Adipocyte (in vitro differentiated cells): ENCODE measurements at regions not wholly inside any gene's neighbourhood (a gene's known extent, or its start where the extent isn't known, plus 50 kb on each side); places are given as distances from the start of the nearest gene placed in this dataset.

Experiments
- DNase-seq: peaks from one replicate; pipeline ENCODE4 v3.0.0-alpha.2; 2015; ENCODE audit warnings: low read depth
- H3K27me3 ChIP-seq: replicated peaks from 2 replicates; pipeline ENCODE4 v1.7.0; 2013; ENCODE audit warnings: mild to moderate bottlenecking, low read length, moderate library complexity; ENCODE audit not compliant: control insufficient read depth, insufficient read depth
- H3K36me3 ChIP-seq: 2 replicates; pipeline ENCODE4 v1.7.0; 2013; ENCODE audit warnings: low read length, mild to moderate bottlenecking, moderate library complexity; ENCODE audit not compliant: control insufficient read depth, insufficient read depth, severe bottlenecking
- H3K4me1 ChIP-seq: 2 replicates; pipeline ENCODE4 v1.7.0; 2013; ENCODE audit warnings: mild to moderate bottlenecking, low read length, moderate library complexity; ENCODE audit not compliant: control insufficient read depth, insufficient read depth
- H3K4me3 ChIP-seq: 2 replicates; pipeline ENCODE4 v1.7.0; 2013; ENCODE audit warnings: mild to moderate bottlenecking, low read length, moderate library complexity
- H3K9ac ChIP-seq: 2 replicates; pipeline ENCODE4 v1.7.0; 2013; ENCODE audit warnings: mild to moderate bottlenecking, low read length, moderate library complexity
- H3K9me3 ChIP-seq: 2 replicates; pipeline ENCODE4 v1.7.0; 2013; ENCODE audit warnings: mild to moderate bottlenecking, low read length, moderate library complexity; ENCODE audit not compliant: control insufficient read depth

DNA sequence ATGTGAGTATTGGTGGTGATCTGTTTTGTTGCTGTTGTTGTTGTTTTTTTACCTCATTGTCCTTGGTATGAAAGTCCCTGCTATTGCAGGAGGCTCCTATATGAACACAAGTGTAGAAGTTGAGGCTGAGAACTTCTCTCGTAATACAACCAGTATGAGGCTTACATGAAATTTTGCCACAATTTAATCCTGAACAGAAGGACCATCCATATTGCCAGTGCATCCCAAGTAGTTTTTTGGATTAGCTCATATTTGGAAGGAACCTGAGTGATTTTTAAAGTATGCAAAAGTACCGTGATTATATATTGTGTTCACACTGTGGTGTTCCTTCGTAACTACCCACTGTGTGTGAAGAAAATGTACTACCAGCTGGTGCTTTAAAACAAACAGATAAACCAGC lies 2095.5 kb upstream of the WWC1 start:
- Histone ChIP-seq H3K27me3 (no peaks in the 10 kb centered on the region), H3K4me1 (no peaks in the 10 kb centered on the region), H3K9ac (no peak overlapping the region), H3K36me3 (no peaks in the 10 kb centered on the region), H3K9me3 (no peaks in the 10 kb centered on the region), H3K4me3 (no peak overlapping the region)
- no peak for DNase-seq

DNA sequence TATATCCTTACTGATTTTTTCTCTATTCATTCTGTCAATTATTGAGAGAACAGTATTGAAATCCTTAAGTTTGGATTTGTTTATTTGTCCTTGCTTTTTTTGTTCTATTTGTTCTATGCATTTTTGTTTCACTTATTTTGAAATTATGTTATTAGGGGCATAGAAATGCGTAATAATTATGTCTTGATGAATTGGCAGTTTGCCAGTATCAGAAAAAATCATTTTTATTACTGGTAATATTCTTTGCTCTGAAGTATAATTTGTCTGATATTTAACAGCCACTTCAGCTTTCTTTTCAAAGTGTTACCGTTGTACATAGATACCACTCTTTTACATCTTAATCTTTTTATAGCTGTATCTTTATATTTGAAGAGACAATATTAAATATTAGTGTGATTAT lies 2090.9 kb upstream of the WWC1 start:
- no peak overlapping the region for H3K9ac ChIP-seq
- no peaks in the 10 kb centered on the region for H3K9me3 ChIP-seq
- H3K36me3 ChIP-seq = no peaks in the 10 kb centered on the region
- H3K27me3 ChIP-seq = no peaks in the 10 kb centered on the region
- no peak for DNase-seq
- no peak overlapping the region for H3K4me3 ChIP-seq
- no peaks in the 10 kb centered on the region for H3K4me1 ChIP-seq

DNA sequence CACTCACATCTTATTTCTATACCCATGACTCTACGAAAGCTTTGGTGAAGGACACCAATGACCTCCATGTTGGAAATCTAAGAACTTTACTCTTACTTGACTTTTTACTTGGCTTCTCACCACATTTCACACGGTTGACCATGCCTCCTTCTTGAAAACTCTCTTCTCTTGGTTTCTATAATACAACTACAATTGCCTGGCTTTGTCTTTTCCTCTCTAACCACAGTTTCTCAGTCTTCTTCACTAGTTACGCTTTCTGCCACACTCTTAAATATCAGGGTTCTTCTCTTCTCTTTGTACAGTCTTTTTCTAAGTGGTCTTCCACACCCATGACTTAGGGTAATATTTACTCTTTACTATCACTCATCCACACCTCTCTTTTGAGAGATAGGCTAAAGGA lies 2079.8 kb upstream of the WWC1 start:
- Histone ChIP-seq H3K9me3 (peaks cover 3% of the 10 kb centered on the region), H3K4me1 (no peaks in the 10 kb centered on the region), H3K27me3 (no peaks in the 10 kb centered on the region), H3K4me3 (no peak overlapping the region), H3K9ac (no peak overlapping the region), H3K36me3 (no peaks in the 10 kb centered on the region)
- no peak for DNase-seq

DNA sequence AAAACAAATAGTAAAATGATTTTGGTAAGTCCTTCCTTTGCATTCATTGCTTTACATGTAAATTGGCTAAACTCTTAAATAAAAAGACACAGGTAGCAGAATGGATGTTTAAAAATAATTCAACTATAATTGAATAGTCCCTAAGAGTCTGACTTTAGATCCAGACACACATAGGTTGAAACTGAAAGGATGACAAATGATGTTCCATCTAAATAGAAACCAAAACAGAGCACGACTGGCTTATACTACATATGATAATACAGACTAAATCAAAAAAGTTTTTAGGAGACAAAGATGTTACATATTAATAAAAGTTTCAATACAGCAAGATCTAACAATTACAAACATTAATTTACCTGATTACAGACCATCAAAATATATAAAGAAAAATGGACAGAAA lies 2055.1 kb upstream of the WWC1 start:
- Histone ChIP-seq H3K4me1 (no peaks in the 10 kb centered on the region), H3K36me3 (no peaks in the 10 kb centered on the region), H3K4me3 (no peak overlapping the region), H3K9me3 (peaks cover 7% of the 10 kb centered on the region), H3K27me3 (no peaks in the 10 kb centered on the region), H3K9ac (no peak overlapping the region)
- DNase-seq = no peak

DNA sequence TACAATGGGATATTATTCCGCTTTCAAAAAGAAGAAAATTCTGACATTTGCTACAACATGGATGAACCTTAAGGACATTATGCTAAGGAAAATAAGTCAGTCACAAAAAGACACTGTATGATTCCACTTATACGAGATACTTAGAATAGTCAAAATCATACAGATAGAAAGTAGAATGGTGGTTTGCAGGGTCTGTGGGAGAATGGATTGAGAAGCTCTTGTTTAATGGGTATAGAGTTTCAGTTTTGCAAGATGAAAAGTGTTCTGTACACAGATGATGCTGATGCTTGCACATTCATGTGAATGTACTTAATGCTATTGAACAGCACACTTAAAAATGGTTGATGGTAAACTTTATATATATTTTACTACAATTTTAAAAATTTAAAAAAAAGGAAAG lies 2050.7 kb upstream of the WWC1 start:
- Histone ChIP-seq H3K27me3 (no peaks in the 10 kb centered on the region), H3K9ac (no peak overlapping the region), H3K4me1 (no peaks in the 10 kb centered on the region), H3K36me3 (no peaks in the 10 kb centered on the region), H3K4me3 (no peak overlapping the region), H3K9me3 (no peaks in the 10 kb centered on the region)
- DNase-seq = no peak

DNA sequence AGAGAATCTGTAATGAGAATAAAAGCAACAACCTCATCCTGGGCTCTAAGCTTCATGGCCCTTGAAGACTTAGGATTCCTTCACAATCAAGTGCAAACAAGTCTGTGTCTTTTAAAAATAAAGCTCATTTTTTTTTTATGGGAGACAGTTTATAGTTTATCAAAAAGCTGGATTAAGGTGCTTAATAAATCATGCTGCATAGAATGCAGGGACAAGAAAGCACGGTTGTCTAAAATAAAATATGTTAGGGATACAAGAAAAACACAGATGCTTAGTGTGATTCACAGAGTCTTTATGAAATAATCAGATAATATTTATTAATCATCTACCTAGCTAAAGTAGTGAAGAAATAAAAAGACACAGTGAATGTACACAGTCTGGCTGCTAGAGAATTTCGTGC lies 2045.9 kb upstream of the WWC1 start:
- H3K9ac ChIP-seq = no peak overlapping the region
- H3K36me3 ChIP-seq = no peaks in the 10 kb centered on the region
- no peak overlapping the region for H3K4me3 ChIP-seq
- no peaks in the 10 kb centered on the region for H3K4me1 ChIP-seq
- H3K27me3 ChIP-seq = no peaks in the 10 kb centered on the region
- no peak for DNase-seq
- no peaks in the 10 kb centered on the region for H3K9me3 ChIP-seq

DNA sequence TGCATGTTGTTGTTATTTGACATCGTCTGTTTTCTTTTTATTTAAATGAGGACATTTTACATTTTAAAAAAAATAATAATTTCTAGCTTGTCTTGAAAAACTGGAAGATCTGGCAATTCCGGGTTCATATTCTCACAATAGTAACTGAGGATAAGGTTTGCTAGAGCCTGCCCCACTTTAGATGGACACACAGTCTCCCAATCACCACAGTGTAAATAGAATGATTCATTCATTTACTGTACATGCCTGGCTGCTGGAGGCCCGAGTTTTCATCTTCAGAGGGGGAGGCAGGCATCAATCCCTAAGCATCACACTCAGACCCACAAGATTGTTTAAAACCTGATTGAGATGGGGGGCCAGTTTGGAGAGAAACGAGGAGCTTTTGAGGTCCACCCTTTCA lies 2039.7 kb upstream of the WWC1 start:
- H3K9me3 ChIP-seq = peaks cover 3% of the 10 kb centered on the region
- no peaks in the 10 kb centered on the region for H3K36me3 ChIP-seq
- H3K27me3 ChIP-seq = no peaks in the 10 kb centered on the region
- no peak overlapping the region for H3K9ac ChIP-seq
- no peak for DNase-seq
- H3K4me3 ChIP-seq = no peak overlapping the region
- no peaks in the 10 kb centered on the region for H3K4me1 ChIP-seq

DNA sequence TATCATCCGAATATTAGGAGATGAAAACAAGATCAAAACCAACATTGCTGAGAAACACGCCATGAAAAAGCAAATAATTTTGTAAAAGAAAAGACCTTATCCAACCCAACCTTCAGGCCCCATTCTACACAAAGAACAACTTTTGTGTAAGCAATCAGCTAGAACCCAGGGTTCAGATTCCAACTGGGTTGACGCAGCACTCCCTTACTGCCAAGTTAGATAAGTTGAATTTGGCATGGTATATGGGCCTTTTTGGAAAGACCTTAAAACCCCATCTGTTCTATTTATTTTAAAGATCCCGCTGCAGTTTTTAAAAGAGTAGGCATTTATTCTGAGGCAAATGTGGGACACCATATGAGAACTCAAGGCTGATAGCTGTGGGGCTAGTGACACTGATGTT lies 2033.8 kb upstream of the WWC1 start:
- Histone ChIP-seq H3K9ac (no peak overlapping the region), H3K4me1 (no peaks in the 10 kb centered on the region), H3K27me3 (no peaks in the 10 kb centered on the region), H3K9me3 (peaks cover 5% of the 10 kb centered on the region), H3K4me3 (no peak overlapping the region), H3K36me3 (no peaks in the 10 kb centered on the region)
- DNase-seq = no peak

DNA sequence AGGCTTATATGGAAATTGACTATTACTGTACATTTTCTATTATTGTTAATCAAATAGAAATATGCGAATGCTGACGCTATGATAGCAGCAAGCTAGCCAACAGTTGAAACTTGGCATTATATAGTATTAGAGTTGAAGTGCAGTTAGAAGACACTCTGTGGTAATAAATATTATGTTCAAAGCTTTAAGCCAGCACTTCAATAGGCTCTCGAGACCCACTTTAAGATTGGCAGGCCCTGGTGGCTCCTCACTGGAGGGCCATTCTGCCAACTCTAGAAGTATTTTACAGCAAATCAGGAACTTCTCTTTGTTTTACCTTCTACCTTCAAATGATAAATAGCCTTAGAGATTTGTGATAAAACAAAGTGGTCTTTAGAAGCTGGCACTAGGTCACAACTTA lies 2029.0 kb upstream of the WWC1 start:
- H3K9ac ChIP-seq = no peak overlapping the region
- no peak for DNase-seq
- no peaks in the 10 kb centered on the region for H3K27me3 ChIP-seq
- H3K4me3 ChIP-seq = no peak overlapping the region
- no peaks in the 10 kb centered on the region for H3K36me3 ChIP-seq
- no peaks in the 10 kb centered on the region for H3K9me3 ChIP-seq
- no peaks in the 10 kb centered on the region for H3K4me1 ChIP-seq

DNA sequence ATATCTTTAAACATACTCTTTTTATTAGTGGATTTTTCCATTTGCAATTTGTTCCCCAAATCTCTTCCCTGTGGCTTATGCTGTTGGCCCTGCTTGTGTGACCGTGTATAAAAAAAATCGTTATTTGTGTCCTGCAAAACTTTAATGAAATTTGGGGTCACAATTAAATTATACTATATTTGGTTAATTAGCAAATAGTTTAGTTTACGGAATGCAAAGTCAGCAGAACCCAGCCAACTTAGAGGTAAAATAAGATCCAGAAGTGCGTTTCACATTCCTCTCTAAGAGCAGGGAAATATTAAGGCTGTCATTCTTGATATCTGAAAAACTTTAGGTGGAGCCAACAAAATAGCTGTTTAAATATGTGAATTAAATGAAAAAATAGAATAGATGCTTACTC lies 2023.5 kb upstream of the WWC1 start:
- H3K36me3 ChIP-seq = no peaks in the 10 kb centered on the region
- DNase-seq = no peak
- no peaks in the 10 kb centered on the region for H3K9me3 ChIP-seq
- no peak overlapping the region for H3K4me3 ChIP-seq
- H3K27me3 ChIP-seq = no peaks in the 10 kb centered on the region
- H3K4me1 ChIP-seq = no peaks in the 10 kb centered on the region
- no peak overlapping the region for H3K9ac ChIP-seq

DNA sequence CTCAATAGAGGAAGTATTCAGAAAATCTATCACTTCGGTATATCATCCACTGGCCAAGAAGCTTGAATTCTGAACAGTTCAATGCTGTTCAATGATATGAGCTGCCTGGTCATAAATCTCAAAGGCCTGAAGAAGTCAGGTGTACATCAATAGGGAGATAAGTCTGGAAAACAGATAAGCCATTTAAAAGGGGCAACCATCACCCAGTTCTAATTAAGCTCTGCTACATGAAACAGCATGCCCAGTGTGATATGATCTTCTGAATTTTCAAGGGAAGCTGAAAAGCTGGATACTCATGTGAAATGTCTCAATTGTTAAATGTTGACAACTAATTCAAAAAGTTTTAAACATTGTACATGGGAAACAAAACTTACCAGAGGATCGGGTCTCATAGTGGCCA lies 2020.7 kb upstream of the WWC1 start:
- no peaks in the 10 kb centered on the region for H3K36me3 ChIP-seq
- no peaks in the 10 kb centered on the region for H3K4me1 ChIP-seq
- no peak overlapping the region for H3K4me3 ChIP-seq
- no peaks in the 10 kb centered on the region for H3K27me3 ChIP-seq
- H3K9ac ChIP-seq = no peak overlapping the region
- H3K9me3 ChIP-seq = no peaks in the 10 kb centered on the region
- no peak for DNase-seq

DNA sequence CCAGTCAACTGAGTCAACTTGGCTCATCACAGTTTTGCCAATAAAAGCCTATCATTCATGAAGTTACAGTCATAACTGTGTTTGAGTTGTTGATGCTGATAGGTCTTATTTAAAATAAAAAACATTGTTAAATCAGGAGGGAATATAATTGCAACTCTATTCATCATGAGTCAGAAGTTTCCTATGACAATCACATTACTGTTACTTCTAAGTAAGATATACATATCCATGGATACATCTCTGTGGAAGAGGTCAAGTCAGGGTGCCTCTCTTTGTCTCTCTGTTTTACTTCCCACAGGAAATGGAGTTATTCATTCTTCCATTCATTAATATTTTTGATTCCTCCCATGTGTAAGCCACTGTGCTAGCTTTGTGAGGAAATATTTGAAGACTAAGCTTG lies 2015.4 kb upstream of the WWC1 start:
- Histone ChIP-seq H3K36me3 (no peaks in the 10 kb centered on the region), H3K4me3 (no peak overlapping the region), H3K27me3 (no peaks in the 10 kb centered on the region), H3K9ac (no peak overlapping the region), H3K9me3 (peaks cover under 1% of the 10 kb centered on the region), H3K4me1 (no peaks in the 10 kb centered on the region)
- no peak for DNase-seq
